Stimulated activated CD4-positive, alpha-beta T cell treated with anti-CD3 and anti-CD28 coated beads, TNF-alpha, amount 100 ng/mL, for 48 hours (primary cell): ENCODE measurements at regions not wholly inside any gene's neighbourhood (a gene's known extent, or its start where the extent isn't known, plus 50 kb on each side); places are given as distances from the start of the nearest gene placed in this dataset.

Source experiments
- DNase-seq, 3 donors: peaks; one replicate each; pipeline ENCODE4 v3.0.0-alpha.2; 2020; ENCODE audit warnings: low read depth in 3 of 3

GRCh38 chr5:142378737-142379634 lies 54.2 kb upstream of the SPRY4 start:
- DNase-seq = no peak

DNA sequence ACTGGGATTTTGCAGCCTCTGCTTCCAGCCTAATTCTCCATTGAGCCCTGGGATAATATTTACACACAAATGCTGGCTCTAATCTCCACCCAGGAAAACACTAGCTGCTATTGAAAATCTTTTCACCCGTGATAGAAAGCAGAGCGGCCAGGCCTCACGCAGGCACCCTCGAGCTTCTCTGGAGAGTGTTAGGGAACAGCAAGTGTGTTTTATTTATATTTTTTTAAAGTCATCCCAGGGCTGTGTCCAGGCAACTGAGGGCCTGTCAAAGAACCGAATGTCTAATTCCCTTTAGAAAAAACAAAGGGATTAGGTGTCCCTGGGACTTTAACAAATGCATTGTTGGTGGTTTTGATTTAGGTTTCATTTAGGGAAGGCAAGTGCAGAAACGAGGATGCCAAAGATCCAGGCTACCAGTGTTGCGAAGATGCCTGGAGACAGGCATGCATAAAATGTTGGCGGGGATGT lies 51.2 kb upstream of the SPRY4 start:
- DNase-seq = no peak
